Ascending aorta (tissue), 2 donors: ENCODE measurements at regions not wholly inside any gene's neighbourhood (a gene's known extent, or its start where the extent isn't known, plus 50 kb on each side); places are given as distances from the start of the nearest gene placed in this dataset.
"Not testable (repeated sequence)": the region's sequence is repeated elsewhere in the genome, so short reads cannot be mapped to it uniquely, and the experiment has no call there.

Source experiments
- DNase-seq, 2 donors: peaks; one replicate each; pipeline ENCODE4 v3.0.0-alpha.2; 2019; ENCODE audit warnings: low spot score in 2 of 2
- H3K27ac ChIP-seq, 2 donors: fragments of 200-600 bp; sonication (generic); one replicate each; pipeline ENCODE4 v1.5.1; 2016 to 2017; ENCODE audit warnings: mild to moderate bottlenecking in 1 of 2
- H3K27me3 ChIP-seq: fragments of 200-600 bp; sonication (generic); one replicate; pipeline ENCODE4 v1.5.1; 2017
- H3K36me3 ChIP-seq, 2 donors: fragments of 200-600 bp; sonication (generic); one replicate each; pipeline ENCODE4 v1.5.1; 2016
- H3K4me1 ChIP-seq, 2 donors: fragments of 200-600 bp; sonication (generic); one replicate each; pipeline ENCODE4 v1.5.1; 2016 to 2017; ENCODE audit warnings: mild to moderate bottlenecking in 1 of 2
- H3K4me3 ChIP-seq, 2 donors: fragments of 200-600 bp; sonication (generic); one replicate each; pipeline ENCODE4 v1.5.1; 2016 to 2017; ENCODE audit warnings: mild to moderate bottlenecking in 1 of 2
- H3K9me3 ChIP-seq, 2 donors: fragments of 200-600 bp; sonication (generic); one replicate each; pipeline ENCODE4 v1.5.1; 2016
- CTCF ChIP-seq, 3 experiments: fragments of 200-600 bp in 2 of 3; fragments of 450-650 bp in 1 of 3; sonication (generic) in 2 of 3; IDR thresholded peaks; one replicate each; pipeline ENCODE4 v1.5.1; 2016 to 2019; ENCODE audit warnings: antibody characterized with exemption in 3 of 3, mild to moderate bottlenecking in 1 of 3, moderate library complexity in 1 of 3
- intact Hi-C: fragments of 100-400 bp; cut with DNase I; formaldehyde crosslinking; loops from one replicate; pipeline ENCODE4 v1.15.1; 2023

GRCh38 chrX:120726294-120726693, 96.4 kb upstream of the C1GALT1C1 start:
- no peak for DNase-seq
- Histone ChIP-seq H3K4me1 (no peaks in the 10 kb centered on the region), H3K27ac (no peak overlapping the region), H3K9me3 (no peaks in the 10 kb centered on the region), H3K4me3 (no peak overlapping the region), H3K36me3 (no peaks in the 10 kb centered on the region), H3K27me3 (no peaks in the 10 kb centered on the region)
- intact Hi-C loops: no loop called here
- TF ChIP-seq CTCF (IDR thresholded peaks at IDR 0.05): no peak

GRCh38 chrX:120725874-120726273, 96.0 kb upstream of the C1GALT1C1 start:
- no peaks in the 10 kb centered on the region for H3K36me3 ChIP-seq
- intact Hi-C loops: no loop called here
- TF ChIP-seq CTCF (IDR thresholded peaks at IDR 0.05): no peak
- no peak for DNase-seq
- H3K27me3 ChIP-seq: no peaks in the 10 kb centered on the region
- no peaks in the 10 kb centered on the region for H3K9me3 ChIP-seq
- no peaks in the 10 kb centered on the region for H3K4me1 ChIP-seq
- no peak overlapping the region for H3K4me3 ChIP-seq
- no peak overlapping the region for H3K27ac ChIP-seq

- Histone ChIP-seq H3K4me1 (no peaks in the 10 kb centered on the region), H3K36me3 (no peaks in the 10 kb centered on the region), H3K9me3 (no peaks in the 10 kb centered on the region), H3K4me3 (no peak overlapping the region), H3K27ac (no peak overlapping the region), H3K27me3 (no peaks in the 10 kb centered on the region)
- no peak for DNase-seq
- TF ChIP-seq CTCF (IDR thresholded peaks at IDR 0.05): no peak
- intact Hi-C loops: no loop called here
Measured at GRCh38 chrX:120719622-120720021, 89.8 kb upstream of the C1GALT1C1 start.

- H3K27ac ChIP-seq: no peak overlapping the region
- DNase-seq: no peak
- H3K4me1 ChIP-seq: no peaks in the 10 kb centered on the region
- TF ChIP-seq CTCF (IDR thresholded peaks at IDR 0.05): no peak
- no peaks in the 10 kb centered on the region for H3K36me3 ChIP-seq
- no peaks in the 10 kb centered on the region for H3K27me3 ChIP-seq
- no peaks in the 10 kb centered on the region for H3K9me3 ChIP-seq
- intact Hi-C loops: no loop called here
- no peak overlapping the region for H3K4me3 ChIP-seq
Measured at GRCh38 chrX:120718969-120719368, 89.1 kb upstream of the C1GALT1C1 start.

- intact Hi-C loops, H3K4me1 ChIP-seq, H3K27me3 ChIP-seq: not testable (repeated sequence)
Measured at GRCh38 chrX:120702337-120702736, 72.5 kb upstream of the C1GALT1C1 start.

GRCh38 chrX:120697053-120697452, 67.2 kb upstream of the C1GALT1C1 start:
- Histone ChIP-seq H3K4me1 (no peaks in the 10 kb centered on the region), H3K27me3 (no peaks in the 10 kb centered on the region), H3K9me3 (no peaks in the 10 kb centered on the region), H3K27ac (no peak overlapping the region), H3K36me3 (no peaks in the 10 kb centered on the region), H3K4me3 (no peak overlapping the region)
- intact Hi-C loops: no loop called here
- DNase-seq: no peak
- no peak for TF ChIP-seq CTCF (IDR thresholded peaks at IDR 0.05)

More at GRCh38 chrX:120702337-120702736, 72.5 kb upstream of the C1GALT1C1 start:
- not testable (repeated sequence) for H3K36me3 ChIP-seq, H3K4me3 ChIP-seq, H3K27ac ChIP-seq, DNase-seq, H3K9me3 ChIP-seq
